ENCODE measurements at regions not wholly inside any gene's neighbourhood (a gene's known extent, or its start where the extent isn't known, plus 50 kb on each side); places are given as distances from the start of the nearest gene placed in this dataset.
"Not testable (repeated sequence)": the region's sequence is repeated elsewhere in the genome, so short reads cannot be mapped to it uniquely, and the experiment has no call there.

DNA sequence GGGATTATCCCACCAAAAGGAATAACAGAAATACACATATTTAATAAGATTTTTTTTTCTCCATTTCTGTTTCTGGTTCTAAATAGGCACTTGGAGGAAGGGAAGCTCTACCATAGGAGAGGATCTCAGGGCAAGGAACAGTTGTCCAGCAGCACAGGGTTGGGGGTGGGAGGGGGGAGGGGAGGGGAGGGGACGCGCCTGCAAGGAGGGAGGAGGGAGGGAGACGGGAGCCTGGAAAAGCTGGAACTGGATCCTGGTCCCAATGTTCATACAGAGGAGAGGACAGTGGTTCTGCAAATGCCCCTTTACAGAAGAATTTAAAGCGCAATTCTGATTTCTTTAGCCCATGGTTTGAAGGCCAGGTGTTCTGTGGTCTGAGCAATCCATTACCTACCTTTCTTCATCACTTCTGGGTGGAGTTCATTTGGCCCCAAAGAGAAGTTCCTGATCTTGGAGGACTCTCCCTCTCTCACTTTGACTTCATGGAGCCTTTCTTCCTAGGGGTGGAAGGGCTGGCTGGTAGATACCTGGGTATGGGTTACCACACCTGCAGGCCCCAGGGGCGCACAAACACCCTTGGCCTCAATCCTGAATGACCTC is 348.9 kb upstream of the NCAM1 start:
- in situ Hi-C loops (cut with HindIII; ENCODE audit: low sequenced_read_pairs), result no loop called here

DNA sequence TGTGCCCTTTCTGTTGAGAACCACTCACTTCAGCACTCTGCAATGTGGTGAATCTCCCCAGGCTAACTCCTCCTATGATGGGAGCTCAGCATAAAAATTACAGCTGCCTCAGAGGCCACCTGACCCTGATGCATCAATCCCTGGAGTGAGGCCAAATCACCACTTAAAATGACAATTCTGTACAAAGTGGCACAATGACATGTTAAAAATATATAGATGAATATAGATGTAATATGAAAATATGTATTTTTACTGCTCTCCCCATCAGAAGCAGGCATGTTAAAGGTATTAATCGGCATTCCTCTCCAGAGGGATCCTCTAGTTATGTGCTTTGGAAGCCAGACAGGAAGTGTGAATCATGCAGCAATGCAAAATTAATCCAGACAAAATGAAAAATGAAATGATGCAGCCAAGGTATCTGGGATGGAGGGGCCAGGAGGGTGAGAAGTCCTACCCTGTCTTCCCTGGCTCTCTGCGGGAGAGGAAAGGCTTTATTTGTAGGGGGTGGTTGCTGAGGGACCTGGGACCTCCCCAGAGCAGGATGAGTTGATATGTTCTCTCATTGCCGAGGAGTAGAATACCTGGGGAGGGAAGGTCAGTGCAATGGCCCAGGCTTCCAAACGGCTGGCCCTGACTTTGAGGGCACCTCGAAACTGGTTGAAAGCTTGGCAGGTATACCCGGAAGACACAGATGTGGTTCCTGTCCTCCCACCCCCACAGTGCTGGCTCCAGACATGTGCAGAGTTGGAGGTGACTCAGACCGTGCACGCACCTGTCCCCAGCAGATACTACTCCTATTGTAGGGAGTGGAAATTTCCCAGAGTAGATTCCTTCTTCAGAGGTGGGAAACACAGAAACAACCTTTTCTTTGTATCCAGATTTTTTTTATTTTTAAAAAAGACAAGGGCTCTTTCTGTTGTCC is 347.9 kb upstream of the NCAM1 start:
- in situ Hi-C loops (cut with HindIII; ENCODE audit: low sequenced_read_pairs), result no loop called here

DNA sequence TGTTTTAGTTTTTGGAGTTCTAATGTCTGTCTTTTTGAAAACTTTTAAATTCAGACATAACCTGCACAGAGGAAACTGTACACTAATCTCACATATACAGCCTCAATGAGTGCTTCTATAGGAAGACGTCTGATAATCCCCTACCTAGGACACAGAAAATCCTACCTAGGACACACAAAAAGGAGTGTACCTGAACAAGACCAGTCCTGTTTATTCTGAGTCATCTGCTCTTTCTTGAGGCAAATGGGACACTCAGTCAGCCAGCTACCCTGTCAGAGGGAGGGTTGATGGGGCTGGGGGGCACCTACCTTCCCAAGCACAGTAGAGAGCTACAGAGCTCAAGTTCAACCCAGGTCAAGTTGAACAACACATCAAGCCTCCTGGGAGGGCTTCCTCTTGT is 346.6 kb upstream of the NCAM1 start:
- in situ Hi-C loops (cut with HindIII; ENCODE audit: low sequenced_read_pairs), result no loop called here

DNA sequence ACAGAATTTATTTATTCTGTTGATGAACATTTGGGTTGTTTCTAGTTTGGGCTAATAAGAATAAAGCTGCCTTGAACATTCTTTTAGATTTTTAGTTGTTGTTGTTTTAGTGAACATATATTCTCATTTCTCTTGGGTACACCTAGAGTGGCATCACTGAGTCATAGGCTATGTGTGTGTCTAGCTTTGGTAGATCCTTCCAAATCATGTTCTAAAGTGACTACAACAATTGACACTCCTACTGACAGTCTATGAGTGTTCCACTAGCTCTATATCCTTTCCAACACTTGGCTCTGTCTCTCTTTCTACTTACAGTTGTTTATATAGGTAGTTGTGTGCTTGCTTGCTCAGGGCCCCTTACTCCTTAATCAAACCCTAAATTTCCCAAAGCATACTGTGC is 346.0 kb upstream of the NCAM1 start:
- in situ Hi-C loops (cut with HindIII; ENCODE audit: low sequenced_read_pairs), result no loop called here

DNA sequence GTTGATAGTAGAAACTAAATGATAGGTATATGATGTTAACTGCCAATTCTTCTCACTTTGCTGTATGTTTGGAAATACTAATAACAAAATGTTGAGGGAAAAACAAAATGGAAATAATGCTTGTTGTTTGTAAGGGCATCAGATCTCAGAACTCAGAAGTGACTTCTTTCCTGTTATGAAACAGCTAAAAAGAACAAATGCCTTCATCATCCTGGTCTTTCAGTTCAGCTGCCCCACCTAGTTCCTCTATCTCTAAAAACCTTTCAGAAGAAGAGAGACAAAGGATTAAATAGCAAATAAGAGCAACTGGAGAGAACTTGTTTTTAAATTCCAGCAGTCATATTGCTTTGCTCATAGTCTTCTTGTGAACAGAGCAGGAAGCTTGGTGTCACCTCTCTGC is 345.3 kb upstream of the NCAM1 start:
- in situ Hi-C loops (cut with HindIII; ENCODE audit: low sequenced_read_pairs), result no loop called here

DNA sequence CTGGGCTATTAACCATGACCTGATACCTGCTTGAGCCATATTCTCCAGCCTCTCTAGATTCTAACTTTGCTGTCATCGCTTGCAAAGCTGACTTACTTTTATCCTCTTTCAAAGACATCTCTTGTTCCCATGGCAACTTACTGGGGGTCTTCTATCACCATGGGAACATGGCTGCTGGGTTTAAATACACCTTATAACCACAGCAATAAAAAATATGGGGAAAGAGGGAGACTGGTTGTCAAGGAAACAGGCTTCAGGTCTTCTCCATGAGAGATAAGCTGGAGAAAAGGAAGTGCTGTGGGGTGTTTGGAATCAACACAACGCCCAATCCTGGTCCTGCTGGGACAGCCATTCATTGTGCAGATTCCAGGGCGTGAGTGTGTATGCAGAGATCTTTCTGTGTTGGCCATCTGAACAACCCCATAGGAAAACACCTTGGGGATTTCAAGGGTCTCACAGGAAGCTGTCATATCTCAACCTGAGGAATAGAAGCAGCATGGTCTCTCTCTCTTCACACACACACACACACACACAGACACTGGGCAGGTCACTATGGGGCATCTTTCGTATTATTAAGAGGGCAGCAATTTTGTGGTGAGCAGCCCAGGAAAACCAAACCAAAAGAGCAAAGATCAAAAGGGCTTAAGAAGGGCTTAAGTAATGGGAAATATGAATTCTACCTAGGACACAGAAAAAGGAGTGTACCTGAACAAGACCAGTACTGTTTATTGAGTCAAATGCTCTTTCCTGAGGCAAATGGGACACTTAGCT is 344.7 kb upstream of the NCAM1 start:
- in situ Hi-C loops (cut with HindIII; ENCODE audit: low sequenced_read_pairs), result no loop called here

DNA sequence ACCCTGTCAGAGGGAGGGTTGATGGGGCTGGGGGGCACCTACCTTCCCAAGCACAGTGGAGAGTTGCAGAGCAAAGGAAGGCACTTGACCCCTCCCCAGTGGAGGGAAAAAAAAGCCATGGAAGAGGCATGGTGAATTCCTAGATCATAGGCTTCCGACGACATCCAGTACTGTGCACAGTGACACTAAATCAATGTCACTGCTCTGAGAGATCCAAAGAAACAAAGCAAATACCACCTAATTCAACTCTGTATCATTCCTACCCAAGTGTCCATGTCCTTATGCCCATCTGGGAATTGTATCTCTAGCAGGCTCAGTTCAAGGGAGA is 344.2 kb upstream of the NCAM1 start:
- in situ Hi-C loops (cut with HindIII; ENCODE audit: low sequenced_read_pairs), result no loop called here

DNA sequence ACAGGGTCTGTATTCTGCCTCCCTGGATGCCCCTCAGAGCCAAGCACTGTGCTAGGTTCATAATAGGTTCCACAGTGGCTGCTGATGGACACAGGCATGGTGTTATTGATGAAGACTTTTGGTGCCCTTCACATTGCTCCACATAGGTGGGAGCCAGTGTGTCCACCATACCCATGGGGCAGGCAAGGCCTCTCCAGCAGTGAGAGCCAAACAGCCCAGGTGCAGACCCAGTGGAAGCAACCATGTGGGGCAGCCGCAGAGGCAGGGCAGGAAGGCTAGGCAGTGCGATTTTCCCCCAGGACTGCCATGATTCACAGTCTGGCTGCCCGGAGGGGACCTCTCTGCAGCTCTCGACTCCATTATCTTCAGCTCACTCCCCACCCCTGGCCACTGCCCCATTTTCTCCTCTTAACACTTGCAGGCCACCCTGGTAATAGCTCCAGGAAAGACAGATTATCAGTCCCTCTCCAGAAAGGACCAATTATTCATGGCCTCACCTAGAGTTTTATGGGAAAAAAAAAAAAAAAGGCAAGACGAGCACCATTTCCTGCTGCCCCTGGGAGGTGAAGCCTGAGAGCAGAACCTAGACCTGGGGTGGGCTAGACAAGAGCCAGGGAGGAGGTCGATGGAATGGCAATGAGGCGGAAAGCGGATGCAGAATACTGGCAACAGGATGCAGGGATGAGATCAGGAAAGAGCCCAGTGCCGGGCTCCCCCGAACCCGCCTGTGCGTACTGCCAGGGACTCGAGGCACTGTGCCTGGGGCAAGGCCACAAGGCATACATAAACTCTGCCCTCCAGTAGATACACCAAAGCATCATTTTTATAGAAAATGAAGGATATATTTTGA is 343.0 kb upstream of the NCAM1 start:
- in situ Hi-C loops (cut with HindIII; ENCODE audit: low sequenced_read_pairs), result no loop called here

DNA sequence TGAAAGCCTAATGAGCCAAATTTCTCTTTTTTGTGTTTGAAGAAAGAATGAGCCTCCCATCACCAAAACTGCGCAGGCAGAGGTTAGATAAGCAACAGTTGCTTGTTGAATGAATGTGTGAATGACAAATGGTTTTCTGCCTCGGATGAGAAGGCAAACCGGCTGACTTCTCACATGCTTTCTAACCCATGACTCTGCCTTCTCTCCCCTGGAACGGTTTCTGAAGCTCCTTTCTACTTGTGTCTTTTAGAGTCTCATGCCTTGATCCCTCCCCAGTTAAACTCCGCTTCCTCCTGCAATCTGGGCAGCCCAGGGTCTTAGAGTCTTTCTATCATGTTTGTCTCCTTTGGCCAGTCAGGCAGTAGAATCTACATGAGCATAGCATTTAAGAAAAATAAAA is 342.1 kb upstream of the NCAM1 start:
- in situ Hi-C loops (cut with HindIII; ENCODE audit: low sequenced_read_pairs), result no loop called here

DNA sequence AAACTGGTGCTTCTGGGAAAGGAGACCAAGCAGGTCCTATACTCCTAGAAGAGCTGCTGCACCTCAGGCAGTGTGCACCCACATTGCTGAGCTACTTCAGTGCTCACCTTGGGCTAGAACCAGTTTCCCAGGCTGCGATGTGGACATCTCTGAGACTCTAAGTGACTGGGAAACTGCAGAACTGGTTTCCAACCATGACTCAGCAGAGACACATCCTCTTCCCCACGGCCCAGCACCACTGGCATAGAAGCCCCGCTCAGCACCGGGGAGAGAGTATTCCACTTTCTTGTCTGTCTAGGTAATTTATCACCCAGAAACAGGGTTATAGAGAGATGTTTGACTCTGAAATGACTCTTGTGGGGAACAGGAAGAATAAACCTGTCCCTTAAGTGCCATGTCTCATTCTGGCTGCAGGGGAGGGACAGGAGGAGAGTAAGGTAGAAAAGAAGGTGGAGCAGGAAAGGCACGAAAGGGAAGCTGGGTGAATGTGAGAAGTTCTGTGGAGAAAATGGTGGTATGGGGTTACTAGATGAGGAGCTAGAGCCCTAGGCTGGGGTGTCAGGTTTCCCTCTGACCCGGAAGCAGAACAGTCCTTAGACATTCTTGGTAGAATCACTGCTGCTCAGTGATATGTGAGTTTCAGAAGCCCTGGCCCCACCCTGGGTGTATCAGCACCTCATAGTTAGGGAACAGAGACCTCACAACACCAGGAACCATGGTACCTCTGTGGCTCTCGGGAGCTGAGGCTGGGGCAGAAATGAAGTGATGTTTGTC is 340.4 kb upstream of the NCAM1 start:
- in situ Hi-C loops (cut with HindIII; ENCODE audit: low sequenced_read_pairs), result no loop called here

DNA sequence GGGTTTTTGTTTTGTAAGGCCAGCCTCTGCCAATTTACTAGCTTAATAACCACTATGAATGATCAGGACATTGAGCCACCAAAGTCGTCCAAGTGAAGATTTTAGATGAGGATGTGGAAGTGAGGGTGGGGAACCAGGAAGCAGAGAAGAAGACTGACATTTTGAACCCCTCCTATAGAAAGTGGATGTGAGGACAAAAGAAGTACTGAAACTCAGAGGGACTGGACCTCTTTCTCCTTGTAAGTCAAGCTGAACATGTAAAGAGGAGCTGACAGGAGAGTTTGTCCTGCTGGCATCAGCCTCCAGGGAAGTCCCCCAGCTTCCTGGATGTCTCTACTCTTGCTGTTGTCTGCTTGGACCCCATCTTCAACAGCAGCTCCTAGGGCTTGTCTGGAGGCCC is 338.2 kb upstream of the NCAM1 start:
- in situ Hi-C loops (cut with HindIII; ENCODE audit: low sequenced_read_pairs), result no loop called here

DNA sequence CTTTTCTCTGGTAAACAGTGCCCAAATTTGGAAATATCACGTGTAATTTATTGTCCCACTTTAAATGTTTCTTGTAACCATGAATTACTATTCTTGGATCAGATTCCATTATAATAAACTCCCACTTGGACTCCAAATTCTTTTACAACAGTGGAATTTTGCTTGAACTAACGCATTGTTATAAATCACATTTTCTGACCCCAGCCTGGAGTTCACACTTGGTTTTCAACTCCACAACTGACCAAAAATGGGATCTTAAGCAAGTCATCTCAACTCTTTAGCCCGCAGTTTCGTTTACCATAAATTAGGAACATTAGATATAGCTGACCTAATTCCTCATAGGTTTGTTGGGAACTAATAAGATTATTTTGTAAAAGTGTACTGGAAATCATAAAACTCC is 336.8 kb upstream of the NCAM1 start:
- in situ Hi-C loops (cut with HindIII; ENCODE audit: low sequenced_read_pairs), result no loop called here

DNA sequence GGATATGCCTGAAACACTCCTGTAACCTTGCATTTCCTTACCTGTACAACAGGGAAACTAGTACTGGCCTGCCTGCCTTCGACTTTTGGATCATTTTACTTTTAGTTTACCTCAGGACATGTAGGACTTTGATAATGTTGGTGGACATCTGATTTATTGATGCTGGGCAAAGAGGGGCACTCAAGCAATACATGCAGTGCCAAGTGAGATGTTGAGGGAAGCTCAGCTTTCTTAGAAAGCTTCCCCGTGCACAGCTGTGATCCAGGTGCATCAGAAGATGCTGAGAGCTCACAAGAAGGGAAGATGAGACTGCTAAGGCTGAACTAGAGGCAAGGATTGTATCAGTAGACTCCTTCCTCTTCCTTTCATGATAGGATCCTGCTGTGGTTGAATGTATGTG is 336.2 kb upstream of the NCAM1 start:
- in situ Hi-C loops (cut with HindIII; ENCODE audit: low sequenced_read_pairs), result not testable (repeated sequence)

DNA sequence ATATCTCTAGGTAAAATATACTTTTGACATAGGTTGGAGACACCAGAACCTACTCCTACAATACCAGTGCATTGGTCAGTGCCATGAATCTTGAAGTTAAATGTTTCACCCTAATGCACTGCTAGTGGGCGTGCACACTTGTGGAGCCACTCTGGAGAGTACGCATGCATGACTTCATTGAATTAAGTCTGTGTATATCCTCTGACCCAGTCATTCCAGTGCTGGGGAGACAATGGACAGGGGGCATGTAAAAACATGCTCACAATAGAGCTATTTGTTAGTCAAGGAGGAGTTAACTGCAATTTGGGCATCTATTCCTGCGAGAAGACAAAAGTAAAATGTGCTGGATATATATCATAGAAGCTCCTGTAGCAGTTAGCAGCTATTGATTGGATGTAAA is 335.4 kb upstream of the NCAM1 start:
- in situ Hi-C loops (cut with HindIII; ENCODE audit: low sequenced_read_pairs), result no loop called here

DNA sequence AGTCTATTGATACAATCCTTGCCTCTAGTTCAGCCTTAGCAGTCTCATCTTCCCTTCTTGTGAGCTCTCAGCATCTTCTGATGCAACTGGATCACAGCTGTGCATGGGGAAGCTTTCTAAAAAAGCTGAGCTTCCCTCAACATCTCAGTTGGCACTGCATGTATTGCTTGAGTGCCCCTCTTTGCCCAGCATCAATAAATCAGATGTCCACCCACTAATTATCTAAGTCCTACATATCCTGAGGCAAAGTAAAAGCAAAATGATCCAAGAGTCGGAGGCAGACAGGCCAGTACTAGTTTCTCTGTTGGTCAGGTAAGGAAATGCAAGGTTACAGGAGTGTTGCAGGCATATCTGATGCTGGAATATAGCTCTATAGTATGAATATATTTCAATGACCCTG is 334.5 kb upstream of the NCAM1 start:
- in situ Hi-C loops (cut with HindIII; ENCODE audit: low sequenced_read_pairs), result no loop called here

DNA sequence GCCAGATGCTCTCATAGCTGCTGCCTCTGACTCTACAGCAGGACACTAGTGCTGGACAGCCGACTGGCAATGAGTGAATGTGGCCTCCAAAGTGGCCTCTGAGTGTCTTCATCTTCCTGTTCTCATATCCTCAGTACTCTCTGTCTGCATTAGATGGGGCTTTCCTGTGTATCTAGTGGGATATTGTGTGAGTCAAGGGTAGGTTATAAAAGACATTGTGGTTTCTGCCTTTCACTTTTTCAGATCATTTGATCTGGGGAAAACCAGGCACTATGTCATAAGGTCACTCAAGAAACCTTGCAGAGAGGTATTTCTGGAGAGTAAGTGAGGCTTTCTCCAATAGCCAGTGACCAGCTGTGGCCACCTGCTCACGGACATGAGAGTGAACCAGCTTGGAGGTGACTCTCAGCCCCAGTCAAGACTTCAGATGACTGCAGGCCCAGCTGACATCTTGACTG is 333.6 kb upstream of the NCAM1 start:
- in situ Hi-C loops (cut with HindIII; ENCODE audit: low sequenced_read_pairs), result no loop called here

DNA sequence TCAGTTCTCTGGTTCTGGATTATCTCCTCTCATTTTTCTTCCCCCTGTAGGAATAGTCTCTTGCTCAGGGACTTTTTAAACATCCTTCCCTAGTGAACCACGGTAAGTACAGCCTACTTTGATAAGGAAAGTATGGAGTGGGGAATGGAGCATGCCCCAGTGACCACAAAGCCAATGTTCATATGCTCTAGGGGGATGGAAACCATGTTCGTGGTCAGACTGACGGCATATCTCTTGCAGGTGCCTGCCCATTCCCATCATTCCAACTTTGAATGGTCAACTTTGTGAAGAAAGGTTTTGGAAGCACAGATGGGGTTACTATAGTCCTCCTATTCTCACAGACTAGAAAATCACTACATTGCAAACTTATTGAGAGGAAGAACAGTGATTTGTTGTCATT is 332.5 kb upstream of the NCAM1 start:
- in situ Hi-C loops (cut with HindIII; ENCODE audit: low sequenced_read_pairs), result no loop called here

DNA sequence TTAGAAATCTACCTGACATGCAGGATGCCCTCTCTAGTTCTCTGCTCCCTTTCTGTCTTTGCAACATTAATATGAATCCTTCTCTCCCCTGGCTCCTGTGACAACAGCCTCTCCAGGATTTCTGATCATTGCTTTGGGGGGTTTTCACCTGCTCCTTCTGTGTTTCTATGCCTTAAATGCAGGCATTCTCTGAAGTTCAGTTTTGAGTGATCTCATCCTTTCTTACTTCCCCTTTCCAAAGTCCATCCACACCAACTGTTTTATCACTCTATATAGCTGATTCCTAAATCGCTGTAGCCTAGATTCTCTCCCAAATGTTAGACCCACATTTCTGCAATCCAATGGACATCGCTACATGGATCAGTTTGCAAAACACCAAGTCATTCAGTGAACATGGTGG is 330.7 kb upstream of the NCAM1 start:
- in situ Hi-C loops (cut with HindIII; ENCODE audit: low sequenced_read_pairs), result no loop called here

DNA sequence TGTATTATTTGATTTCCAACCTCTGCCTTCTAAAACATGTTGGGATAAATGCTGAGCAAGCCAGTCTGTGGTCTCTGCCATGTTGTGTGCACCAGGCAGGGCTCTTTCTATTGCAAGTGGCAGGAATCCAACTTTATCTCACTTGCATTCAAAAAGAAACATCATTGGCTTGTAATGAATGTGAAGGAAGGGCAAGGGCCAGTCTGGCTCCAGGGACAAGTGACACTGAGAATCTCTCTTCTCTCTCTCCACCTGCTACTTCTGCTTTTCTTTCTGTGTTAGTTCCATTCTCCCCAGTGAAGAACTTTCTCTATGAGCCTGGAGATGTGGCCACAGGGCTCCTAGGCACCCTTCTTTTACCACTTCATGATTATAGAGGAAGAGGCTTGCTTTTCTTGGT is 329.9 kb upstream of the NCAM1 start:
- in situ Hi-C loops (cut with HindIII; ENCODE audit: low sequenced_read_pairs), result no loop called here

DNA sequence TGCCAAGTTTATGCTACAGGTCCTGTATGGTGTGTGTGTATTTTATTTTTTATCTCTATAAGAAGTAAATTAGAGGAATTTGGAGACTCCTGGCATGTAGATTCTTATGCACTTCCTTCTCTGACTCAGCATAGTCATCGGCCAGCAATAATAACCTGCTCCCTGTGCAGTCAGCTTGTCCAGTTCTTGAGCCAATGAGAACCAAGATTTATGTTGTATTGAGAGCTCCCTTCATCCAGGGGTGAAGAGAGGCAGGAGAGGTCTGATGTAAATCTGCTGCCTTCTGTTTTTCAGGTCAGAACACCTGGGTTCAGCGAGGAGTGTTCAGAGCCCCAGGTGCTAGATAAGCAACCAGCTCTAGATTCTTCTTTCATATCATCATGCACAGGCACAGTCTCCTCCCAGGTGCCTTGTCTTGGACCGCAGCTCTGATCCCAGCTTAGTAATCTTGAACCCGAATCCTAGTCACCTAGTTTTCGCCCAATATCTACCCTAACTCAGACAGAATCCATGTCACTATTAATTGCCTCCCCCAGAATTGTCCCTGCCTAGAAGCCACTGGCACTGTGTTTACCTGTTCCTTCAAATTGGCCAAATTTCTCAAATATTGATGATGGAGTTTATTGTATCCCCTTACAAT is 328.2 kb upstream of the NCAM1 start:
- in situ Hi-C loops (cut with HindIII; ENCODE audit: low sequenced_read_pairs), result no loop called here

Data from endothelial cell of hepatic sinusoid (primary cell).